H1 (cell line): ENCODE measurements at regions not wholly inside any gene's neighbourhood (a gene's known extent, or its start where the extent isn't known, plus 50 kb on each side); places are given as distances from the start of the nearest gene placed in this dataset.
A peak's percentile ranks its signal among the peaks of the same experiment; 100 is the strongest.

Source experiments
- CTCF ChIA-PET: fragments of 300-600 bp; sonication (Branson Sonifier 250); formaldehyde crosslinking; loops from one replicate; lab custom pipeline; 2021; ENCODE audit not compliant: partially characterized antibody; lab: Charles Lee
- POLR2A ChIA-PET: fragments of 300-600 bp; sonication (Branson Sonifier 250); formaldehyde crosslinking; loops from one replicate; lab custom pipeline; 2021; ENCODE audit warnings: inconsistent platforms; ENCODE audit not compliant: partially characterized antibody; lab: Charles Lee
- DNase-seq, 2 experiments: peaks; one replicate each; pipeline versions ENCODE4 v3.0.0 to v3.0.0-alpha.2; 2010 to 2022; ENCODE audit warnings: low spot score in 2 of 2, low read depth in 1 of 2, mixed read lengths in 1 of 2
- FAIRE-seq: peaks from 2 replicates; lab custom pipeline; 2011; peaks lifted over from hg19 to GRCh38; lab: Jason Lieb, UNC
- H2AFZ ChIP-seq: 2 replicates; pipeline ENCODE4 v1.8.1; 2012; ENCODE audit warnings: low read length, inconsistent platforms
- H2AK5ac ChIP-seq: 2 replicates; pipeline ENCODE4 v1.6.1; 2013; ENCODE audit warnings: low read depth, low read length
- H2BK120ac ChIP-seq: replicated peaks from 2 replicates; pipeline ENCODE3; 2013; ENCODE audit warnings: low read depth, low read length, inconsistent platforms
- H2BK12ac ChIP-seq: 2 replicates; pipeline ENCODE4 v1.6.1; 2013; ENCODE audit warnings: low read depth, low read length
- H2BK15ac ChIP-seq: 2 replicates; pipeline ENCODE4 v1.6.1; 2013; ENCODE audit warnings: low read length
- H2BK20ac ChIP-seq: 2 replicates; pipeline ENCODE4 v1.6.1; 2013; ENCODE audit warnings: low read length
- H2BK5ac ChIP-seq: 2 replicates; pipeline ENCODE4 v1.6.1; 2013; ENCODE audit warnings: low read depth, low read length
- H3K14ac ChIP-seq: 2 replicates; pipeline ENCODE4 v1.6.1; 2013; ENCODE audit warnings: inconsistent platforms; ENCODE audit not compliant: insufficient read length
- H3K18ac ChIP-seq: 2 replicates; pipeline ENCODE4 v1.6.1; 2013; ENCODE audit warnings: low read length; ENCODE audit errors: extremely low read depth
- H3K23ac ChIP-seq: 2 replicates; pipeline ENCODE4 v1.6.1; 2013; ENCODE audit warnings: inconsistent platforms; ENCODE audit not compliant: insufficient read length
- H3K23me2 ChIP-seq: 2 replicates; pipeline ENCODE4 v1.6.1; 2013; ENCODE audit warnings: low read depth, low read length
- H3K27ac ChIP-seq: 2 replicates; pipeline ENCODE4 v1.6.1; 2011; ENCODE audit warnings: low read depth, low read length, inconsistent platforms
- H3K27me3 ChIP-seq, 4 experiments: replicated peaks in 1 of 4; 1 replicate in 1 of 4; 2 replicates in 3 of 4; pipeline versions ENCODE4 v1.6.1 to v1.8.1; 2011 to 2013; ENCODE audit warnings: low read length in 3 of 4, mild to moderate bottlenecking in 3 of 4, inconsistent platforms in 2 of 4, mixed read lengths in 2 of 4, moderate library complexity in 1 of 4; ENCODE audit not compliant: control insufficient read depth in 3 of 4, insufficient read depth in 3 of 4; ENCODE audit errors: extremely low read depth in 1 of 4
- H3K36me3 ChIP-seq, 4 experiments: 2 replicates each; pipeline versions ENCODE4 v1.6.1 to v1.8.1; 2011 to 2013; ENCODE audit warnings: mild to moderate bottlenecking in 4 of 4, low read length in 3 of 4, moderate library complexity in 2 of 4, control low read depth in 1 of 4, inconsistent platforms in 1 of 4; ENCODE audit not compliant: insufficient read depth in 4 of 4, control insufficient read depth in 2 of 4
- H3K4ac ChIP-seq: replicated peaks from 2 replicates; pipeline ENCODE3; 2013; ENCODE audit warnings: low read length, low read depth, mixed read lengths, inconsistent platforms; ENCODE audit not compliant: insufficient read length
- H3K4me1 ChIP-seq, 4 experiments: replicated peaks in 1 of 4; 1 replicate in 1 of 4; 2 replicates in 3 of 4; pipeline versions ENCODE4 v1.6.1 to v1.8.1; 2011 to 2013; ENCODE audit warnings: low read length in 3 of 4, inconsistent platforms in 2 of 4, mixed read lengths in 1 of 4; ENCODE audit not compliant: insufficient read depth in 4 of 4, control insufficient read depth in 3 of 4
- H3K4me2 ChIP-seq, 2 experiments: 2 replicates each; pipeline versions ENCODE4 v1.6.1 to v1.8.1; 2011 to 2013; ENCODE audit warnings: low read depth in 2 of 2, low read length in 2 of 2, control low read depth in 1 of 2, inconsistent platforms in 1 of 2, mild to moderate bottlenecking in 1 of 2; ENCODE audit not compliant: insufficient read depth in 1 of 2
- H3K4me3 ChIP-seq, 4 experiments: fragments of 200-600, 300-600 bp in 1 of 4; sonication (generic), shearing (Covaris generic), sonication (Bioruptor Twin) in 1 of 4; 2 replicates each; pipeline versions ENCODE4 v1.5.1 to v1.8.1; 2011 to 2016; ENCODE audit warnings: low read length in 4 of 4, low read depth in 3 of 4, control low read depth in 2 of 4, inconsistent platforms in 2 of 4, mild to moderate bottlenecking in 2 of 4, mixed read lengths in 1 of 4, moderate library complexity in 1 of 4; ENCODE audit not compliant: insufficient read depth in 2 of 4; ENCODE audit errors: extremely low read depth in 1 of 4
- H3K56ac ChIP-seq: replicated peaks from 2 replicates; pipeline ENCODE3; 2013; ENCODE audit warnings: low read depth, mild to moderate bottlenecking, mixed read lengths, low read length, inconsistent platforms; ENCODE audit not compliant: insufficient read length
- H3K79me1 ChIP-seq: 2 replicates; pipeline ENCODE4 v1.6.1; 2013; ENCODE audit warnings: low read depth, low read length, control low read depth
- H3K79me2 ChIP-seq, 2 experiments: 2 replicates each; pipeline versions ENCODE4 v1.6.1 to v1.8.1; 2012 to 2013; ENCODE audit warnings: low read length in 2 of 2, mild to moderate bottlenecking in 2 of 2, inconsistent platforms in 1 of 2; ENCODE audit not compliant: insufficient read depth in 2 of 2, control insufficient read depth in 1 of 2
- H3K9ac ChIP-seq, 4 experiments: replicated peaks in 1 of 4; 1 replicate in 1 of 4; 2 replicates in 3 of 4; pipeline versions ENCODE4 v1.6.1 to v1.8.1; 2011 to 2013; ENCODE audit warnings: low read depth in 3 of 4, low read length in 3 of 4, control low read depth in 2 of 4, mild to moderate bottlenecking in 2 of 4, moderate library complexity in 2 of 4, inconsistent platforms in 1 of 4; ENCODE audit errors: extremely low read depth in 1 of 4
- H3K9me3 ChIP-seq, 2 experiments: 2 replicates each; pipeline versions ENCODE4 v1.6.1 to v1.8.1; 2012 to 2013; ENCODE audit warnings: mild to moderate bottlenecking in 2 of 2, moderate library complexity in 2 of 2, control low read depth in 1 of 2, inconsistent platforms in 1 of 2, low read depth in 1 of 2, low read length in 1 of 2, mixed read lengths in 1 of 2; ENCODE audit not compliant: insufficient read depth in 2 of 2
- H4K20me1 ChIP-seq, 2 experiments: replicated peaks in 1 of 2; 2 replicates each; pipeline versions ENCODE3 to v1.8.1; 2011 to 2013; ENCODE audit warnings: inconsistent platforms in 2 of 2, low read length in 2 of 2, mild to moderate bottlenecking in 1 of 2; ENCODE audit not compliant: insufficient read depth in 2 of 2, control insufficient read depth in 1 of 2
- H4K5ac ChIP-seq: 2 replicates; pipeline ENCODE4 v1.6.1; 2013; ENCODE audit warnings: low read length, low read depth, mixed read lengths, inconsistent platforms; ENCODE audit not compliant: insufficient read length
- H4K8ac ChIP-seq: 2 replicates; pipeline ENCODE4 v1.8.0; 2013; ENCODE audit warnings: mild to moderate bottlenecking, moderate library complexity, low read length, inconsistent platforms; ENCODE audit not compliant: insufficient read depth; ENCODE audit errors: extremely low read depth
- H4K91ac ChIP-seq: replicated peaks from 2 replicates; pipeline ENCODE3; 2013; ENCODE audit warnings: low read length, mixed read lengths, inconsistent platforms; ENCODE audit not compliant: insufficient read length
- CHD2 ChIP-seq: IDR thresholded peaks from 2 replicates; pipeline ENCODE4 v1.6.1; 2012; ENCODE audit warnings: low read length, improper control_type of control experiment
- CTBP2 ChIP-seq: IDR thresholded peaks from 2 replicates; pipeline ENCODE4 v1.7.0; 2011; ENCODE audit warnings: borderline replicate concordance, mild to moderate bottlenecking, moderate library complexity, mixed read lengths, low read length; ENCODE audit not compliant: insufficient read depth, insufficient read length
- EGR1 ChIP-seq: IDR thresholded peaks from 2 replicates; pipeline ENCODE4 v1.6.1; 2011; ENCODE audit warnings: low read depth, low read length, borderline replicate concordance
- HDAC2 ChIP-seq, 2 experiments: fragments of 300-600 bp in 1 of 2; sonication (generic) in 1 of 2; IDR thresholded peaks; 2 replicates each; pipeline ENCODE4 v1.6.1; 2011 to 2012; ENCODE audit warnings: low read depth in 2 of 2, low read length in 2 of 2, mild to moderate bottlenecking in 2 of 2, moderate library complexity in 2 of 2, borderline replicate concordance in 1 of 2, inconsistent platforms in 1 of 2
- JUN ChIP-seq: IDR thresholded peaks from 2 replicates; pipeline ENCODE4 v1.6.1; 2011; ENCODE audit warnings: low read depth, mild to moderate bottlenecking, improper control_type of control experiment, low read length
- MAFK ChIP-seq: IDR thresholded peaks from 2 replicates; pipeline ENCODE4 v1.6.1; 2012; ENCODE audit warnings: low read depth, mild to moderate bottlenecking, improper control_type of control experiment, low read length
- RNF2 ChIP-seq: fragments of 200-900, 300-1000 bp; sonication (generic); IDR thresholded peaks from 2 replicates; pipeline ENCODE4 v1.7.1; 2016; ENCODE audit warnings: borderline replicate concordance, low read depth, mild to moderate bottlenecking, antibody characterized with exemption, low read length; ENCODE audit not compliant: poor library complexity, severe bottlenecking; ENCODE audit errors: missing control alignments
- RXRA ChIP-seq: IDR thresholded peaks from 2 replicates; pipeline ENCODE4 v1.6.1; 2011; ENCODE audit warnings: low read depth, mild to moderate bottlenecking, low read length, moderate library complexity; ENCODE audit not compliant: insufficient read depth
- SIN3A ChIP-seq, 2 experiments: IDR thresholded peaks in 1 of 2; conservative IDR thresholded peaks in 1 of 2; 2 replicates each; pipeline ENCODE4 v1.6.1; 2011 to 2012; ENCODE audit warnings: low read length in 2 of 2, improper control_type of control experiment in 1 of 2, low read depth in 1 of 2, mild to moderate bottlenecking in 1 of 2
- SP4 ChIP-seq: IDR thresholded peaks from 2 replicates; pipeline ENCODE4 v1.6.1; 2012; ENCODE audit warnings: low read length, inconsistent platforms
- TAF1 ChIP-seq: IDR thresholded peaks from 2 replicates; pipeline ENCODE4 v1.6.1; 2011; ENCODE audit warnings: mild to moderate bottlenecking, low read depth, low read length
- WGBS, 2 experiments: shearing (Covaris generic) in 1 of 2; methylation state at CpG; one replicate each; pipeline versions ENCODE4 v1.1.6 to v1.1.7; 2013 to 2015; ENCODE audit warnings: low lambda C conversion rate in 2 of 2, mixed read lengths in 2 of 2, inconsistent platforms in 1 of 2, low coverage in 1 of 2, missing lambda C conversion rate in 1 of 2; ENCODE audit not compliant: insufficient replicate concordance in 2 of 2, insufficient coverage in 1 of 2, insufficient read length in 1 of 2; ENCODE audit errors: extremely low coverage in 1 of 2, missing lambda C conversion rate in 1 of 2; 5-methylcytosine and 5-hydroxymethylcytosine counted together
- TF ChIP-seq, protein P1 (sequence below): IDR thresholded peaks from 2 replicates; pipeline ENCODE4 v1.6.1; 2012; ENCODE audit warnings: inconsistent platforms

DNA sequence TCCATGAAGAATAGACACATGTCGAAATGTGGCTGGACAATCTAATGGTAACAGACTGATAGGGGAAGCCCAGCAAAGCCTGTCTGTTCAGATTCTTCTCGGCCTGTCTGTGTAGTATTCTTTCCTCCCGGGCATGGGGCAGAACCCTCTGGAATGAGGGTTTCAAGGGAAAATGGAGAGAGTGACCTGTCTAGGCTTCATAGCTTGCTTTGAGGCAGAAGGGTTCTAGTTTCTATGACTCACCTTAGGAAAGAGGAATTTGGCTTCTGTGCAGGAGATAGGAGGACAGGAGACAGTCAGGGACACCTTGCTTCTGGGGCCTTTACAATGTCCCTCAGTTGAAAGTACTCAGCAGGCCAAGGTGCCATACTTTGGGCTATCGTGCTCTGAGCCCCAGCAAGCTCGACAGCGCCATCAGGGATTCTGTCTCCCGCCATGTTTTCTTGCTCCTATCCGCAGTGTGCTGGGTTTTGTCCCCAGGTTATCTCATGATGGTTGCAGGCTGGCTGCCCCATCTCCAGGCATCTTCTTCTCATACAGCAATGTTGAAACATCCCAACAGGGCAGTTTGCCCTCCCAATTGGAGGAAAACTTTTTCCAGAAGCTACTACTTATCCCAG is 74.7 kb upstream of the TLK1 start:
- H2AFZ ChIP-seq, result peak overlapping the region; percentile 79; the same call in 1 of the 2 replicates
- H3K23ac ChIP-seq, result no peak overlapping the region
- no peak for FAIRE-seq
- no peak overlapping the region for H3K18ac ChIP-seq
- H3K14ac ChIP-seq, result no peak overlapping the region
- H2BK120ac ChIP-seq, result no peak overlapping the region
- H2AK5ac ChIP-seq, result no peak overlapping the region
- DNase-seq, result no peak
- H3K79me1 ChIP-seq, result no peaks in the 10 kb centered on the region
- H3K56ac ChIP-seq, result no peak overlapping the region
- H2BK5ac ChIP-seq, result no peak overlapping the region
- no peak overlapping the region for H4K8ac ChIP-seq
- H3K27me3 ChIP-seq, result no peaks in the 10 kb centered on the region
- 93% methylated on average over 8 of the region's 8 CpGs; no CpG with 5 or more reads in 1 of the 2 experiments for WGBS, 2 experiments
- H3K9ac ChIP-seq, result no peak overlapping the region
- H2BK15ac ChIP-seq, result no peak overlapping the region
- H3K27ac ChIP-seq, result no peak overlapping the region
- no peaks in the 10 kb centered on the region for H3K36me3 ChIP-seq
- no peak overlapping the region for H3K4me3 ChIP-seq
- H4K20me1 ChIP-seq, result no peaks in the 10 kb centered on the region
- H3K4me2 ChIP-seq, result no peak overlapping the region
- H4K5ac ChIP-seq, result no peak overlapping the region
- H3K79me2 ChIP-seq, result no peaks in the 10 kb centered on the region
- H3K9me3 ChIP-seq, result no peaks in the 10 kb centered on the region
- peak overlapping the region; percentile 55 for H4K91ac ChIP-seq
- no peak overlapping the region; the same call in 1 of the 2 replicates for H2BK12ac ChIP-seq
- no peaks in the 10 kb centered on the region for H3K23me2 ChIP-seq
- H2BK20ac ChIP-seq, result peak overlapping the region; percentile 72; the same call in 1 of the 2 replicates
- ChIA-PET CTCF (interaction anchor here (0.8 to 1.3 kb wide), 4 partner anchors 9 to 27 kb away, joined by 3 to 4 read pairs (median 4); no protein-coding TSS in a partner anchor), POLR2A (no interaction called here)
- peaks cover 0 to 2% (median 0%) of the 10 kb centered on the region in 4 experiments; a peak in 2 of 7 replicates for H3K4me1 ChIP-seq
- no peak overlapping the region for H3K4ac ChIP-seq
- no peak for TF ChIP-seq CTBP2
- no peak for TF ChIP-seq TAF1
- no peak for TF ChIP-seq SIN3A (conservative IDR thresholded peaks at IDR 0.05 in 1 of 2, IDR thresholded peaks at IDR 0.05 in 1 of 2; ENCODE audit: low read depth in 1 of 2, low read length in 2 of 2)
- TF ChIP-seq RNF2, result no peak
- TF ChIP-seq EGR1, result no peak
- no peak for TF ChIP-seq CHD2
- no peak for TF ChIP-seq JUN
- no peak for TF ChIP-seq HDAC2 (IDR thresholded peaks at IDR 0.05; ENCODE audit: borderline replicate concordance in 1 of 2, low read depth in 2 of 2, low read length in 2 of 2)
- TF ChIP-seq, protein P1, sequence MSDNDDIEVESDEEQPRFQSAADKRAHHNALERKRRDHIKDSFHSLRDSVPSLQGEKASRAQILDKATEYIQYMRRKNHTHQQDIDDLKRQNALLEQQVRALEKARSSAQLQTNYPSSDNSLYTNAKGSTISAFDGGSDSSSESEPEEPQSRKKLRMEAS, result no peak
- TF ChIP-seq RXRA, result no peak
- no peak for TF ChIP-seq SP4
- TF ChIP-seq MAFK, result no peak
